ENCODE measurements at regions not wholly inside any gene's neighbourhood (a gene's known extent, or its start where the extent isn't known, plus 50 kb on each side); places are given as distances from the start of the nearest gene placed in this dataset.

- no peak for DNase-seq (ENCODE audit: low read depth)
Observed at GRCh38 chr14:100658181-100658886, 68.4 kb upstream of the DLK1 start.

GRCh38 chr14:100659345-100660001 is 67.2 kb upstream of the DLK1 start:
- DNase-seq (ENCODE audit: low read depth): no peak

DNA sequence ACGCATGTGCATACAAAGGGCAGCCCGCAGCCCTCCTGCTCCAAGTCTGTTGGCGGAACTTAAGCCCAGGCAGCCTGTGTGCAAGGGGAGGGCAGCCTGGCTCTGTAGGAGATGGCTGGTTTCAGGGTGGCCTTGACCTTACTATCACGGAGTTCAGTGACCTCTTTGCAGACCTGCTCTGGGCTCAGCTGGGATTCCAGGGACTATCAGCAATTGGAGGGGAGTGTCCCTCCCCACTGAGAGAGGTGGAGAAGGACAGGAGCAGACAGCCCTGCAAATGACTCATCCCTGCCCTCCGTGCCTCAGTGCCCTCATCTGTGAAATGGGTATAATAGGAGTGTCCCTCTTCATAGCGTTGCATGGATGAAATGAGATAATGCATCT is 66.2 kb upstream of the DLK1 start:
- no peak for DNase-seq (ENCODE audit: low read depth)

- peak; percentile 20 for DNase-seq (ENCODE audit: low read depth)
Observed at GRCh38 chr14:100660882-100661635, 65.6 kb upstream of the DLK1 start.

GRCh38 chr14:100662879-100663760 is 63.6 kb upstream of the DLK1 start:
- DNase-seq (ENCODE audit: low read depth): peak; percentile 64

DNA sequence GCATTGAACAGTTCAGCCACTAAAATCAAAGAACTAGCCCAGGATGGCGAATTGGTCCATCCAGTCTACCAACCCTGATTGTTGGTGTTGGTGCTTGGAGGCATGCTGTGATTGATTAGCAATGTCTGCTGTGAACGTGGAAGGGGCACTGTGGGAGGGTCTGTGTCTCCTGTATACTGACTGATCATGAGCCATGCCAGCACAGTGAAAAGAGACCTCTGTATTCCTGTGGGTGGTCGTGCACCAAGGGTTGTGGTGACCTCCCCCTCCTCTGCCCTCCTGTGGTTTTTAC is 63.0 kb upstream of the DLK1 start:
- DNase-seq (ENCODE audit: low read depth): no peak

- DNase-seq (ENCODE audit: low read depth): no peak
Observed at GRCh38 chr14:100664231-100664630, 62.5 kb upstream of the DLK1 start.

DNA sequence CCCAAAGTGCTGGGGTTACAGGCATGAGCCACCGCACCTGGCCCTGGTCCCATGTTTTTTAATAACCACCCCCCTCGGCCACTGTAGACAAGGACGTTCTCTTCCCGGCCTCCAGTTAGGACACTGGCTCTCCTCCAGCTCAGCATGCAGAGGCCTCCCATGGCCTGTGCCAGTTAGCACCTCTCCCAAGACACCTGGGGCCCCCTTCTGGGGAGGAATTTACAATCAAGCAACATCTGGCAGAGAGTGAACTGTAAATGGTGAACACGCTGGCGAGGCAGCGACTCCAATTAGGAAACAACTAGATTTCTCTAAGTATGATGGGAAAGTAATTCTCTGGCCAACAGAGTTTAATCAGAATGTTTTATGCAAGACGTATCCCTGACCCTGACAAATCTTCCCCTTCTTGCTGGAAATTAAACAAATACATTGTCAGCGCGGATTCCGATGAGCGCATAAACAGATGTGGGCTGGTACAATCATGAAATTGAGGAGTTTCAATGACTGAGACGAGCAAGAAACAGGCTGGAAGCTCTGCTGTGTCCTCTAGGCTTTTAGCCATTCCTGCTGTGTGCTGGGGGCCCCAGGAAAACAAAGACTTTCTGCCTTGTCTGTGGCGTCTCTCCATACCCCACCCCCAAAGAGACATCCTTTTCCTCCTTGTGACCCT is 61.7 kb upstream of the DLK1 start:
- peak; percentile 64 for DNase-seq (ENCODE audit: low read depth)

GRCh38 chr14:100665511-100666032 is 61.1 kb upstream of the DLK1 start:
- peak; percentile 25 for DNase-seq (ENCODE audit: low read depth)

- no peak for DNase-seq (ENCODE audit: low read depth)
Observed at GRCh38 chr14:100666403-100666802, 60.3 kb upstream of the DLK1 start.

GRCh38 chr14:100666851-100667250 is 59.8 kb upstream of the DLK1 start:
- no peak for DNase-seq (ENCODE audit: low read depth)

DNA sequence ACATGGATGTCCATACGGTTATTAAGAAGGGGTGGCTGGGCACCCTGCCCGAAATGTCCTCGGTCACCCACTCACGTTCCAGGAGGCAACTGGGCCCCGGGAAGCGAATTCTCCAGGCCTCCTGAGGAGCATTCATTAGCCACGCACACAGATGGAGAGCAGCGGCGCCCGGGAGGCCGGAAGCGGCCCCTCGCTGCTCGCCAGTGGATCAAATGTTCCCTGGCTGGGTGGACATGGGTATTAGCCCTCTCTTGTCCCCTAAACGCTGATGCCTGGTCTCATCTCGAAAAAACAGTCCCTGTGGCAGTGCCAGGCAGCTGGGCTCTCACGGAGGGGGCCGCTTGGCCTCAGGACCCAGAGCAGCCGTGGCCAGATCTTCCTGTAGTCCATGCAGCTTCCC is 59.0 kb upstream of the DLK1 start:
- no peak for DNase-seq (ENCODE audit: low read depth)

GRCh38 chr14:100668352-100668751 is 58.3 kb upstream of the DLK1 start:
- no peak for DNase-seq (ENCODE audit: low read depth)

DNA sequence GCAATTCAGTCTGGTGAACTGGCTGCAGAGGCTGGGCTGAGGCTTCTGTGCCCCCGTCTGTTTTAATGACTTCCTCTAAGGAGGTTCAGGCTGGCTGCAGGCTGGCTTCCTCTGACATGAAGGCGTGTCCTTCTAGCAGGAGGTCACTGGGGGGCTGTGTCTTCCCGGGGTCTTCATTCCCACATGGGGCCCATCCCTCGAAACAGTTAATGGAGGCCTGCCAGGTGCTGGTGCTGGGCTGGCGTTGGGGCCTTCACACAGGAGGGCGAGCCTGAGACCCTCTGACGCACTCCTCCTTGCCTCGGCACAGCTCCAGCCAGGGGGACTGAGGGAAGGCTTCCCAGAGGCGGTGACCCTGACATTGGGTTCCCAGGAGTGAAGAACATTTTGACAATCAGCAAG is 57.7 kb upstream of the DLK1 start:
- DNase-seq (ENCODE audit: low read depth): no peak

- DNase-seq (ENCODE audit: low read depth): no peak
Observed at GRCh38 chr14:100669468-100669867, 57.2 kb upstream of the DLK1 start.

GRCh38 chr14:100670017-100670752 is 56.5 kb upstream of the DLK1 start:
- no peak for DNase-seq (ENCODE audit: low read depth)

GRCh38 chr14:100670753-100671049 is 56.0 kb upstream of the DLK1 start:
- no peak for DNase-seq (ENCODE audit: low read depth)

- no peak for DNase-seq (ENCODE audit: low read depth)
Observed at GRCh38 chr14:100671386-100671901, 55.2 kb upstream of the DLK1 start.

DNA sequence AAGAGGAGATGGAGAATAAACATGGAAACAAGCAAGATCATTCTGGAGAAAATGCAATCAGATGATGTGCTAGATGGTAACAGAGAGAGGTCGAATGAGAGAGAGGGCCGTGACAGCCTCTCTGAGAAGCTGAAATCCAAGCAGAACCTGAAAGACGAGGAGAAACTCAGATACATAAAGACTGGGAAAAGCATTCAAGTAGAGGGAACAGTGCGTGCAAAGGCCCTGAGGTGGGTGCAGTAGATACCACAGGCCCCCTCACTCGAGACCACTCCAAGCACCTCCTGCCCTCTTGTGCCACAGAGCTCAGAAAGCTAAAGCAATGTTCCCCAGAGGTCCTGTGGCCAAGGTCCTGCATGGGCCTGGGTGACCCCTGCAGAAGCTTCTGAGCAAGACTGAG is 54.8 kb upstream of the DLK1 start:
- no peak for DNase-seq (ENCODE audit: low read depth)

- DNase-seq (ENCODE audit: low read depth): no peak
Observed at GRCh38 chr14:100673085-100673806, 53.4 kb upstream of the DLK1 start.
